SK-N-DZ (cell line): ENCODE measurements at regions not wholly inside any gene's neighbourhood (a gene's known extent, or its start where the extent isn't known, plus 50 kb on each side); places are given as distances from the start of the nearest gene placed in this dataset.
A peak's percentile ranks its signal among the peaks of the same experiment; 100 is the strongest.
"Not testable (repeated sequence)": the region's sequence is repeated elsewhere in the genome, so short reads cannot be mapped to it uniquely, and the experiment has no call there.

Source experiments
- DNase-seq: peaks from one replicate; pipeline ENCODE4 v3.0.0-alpha.2; 2015; ENCODE audit warnings: low spot score

DNA sequence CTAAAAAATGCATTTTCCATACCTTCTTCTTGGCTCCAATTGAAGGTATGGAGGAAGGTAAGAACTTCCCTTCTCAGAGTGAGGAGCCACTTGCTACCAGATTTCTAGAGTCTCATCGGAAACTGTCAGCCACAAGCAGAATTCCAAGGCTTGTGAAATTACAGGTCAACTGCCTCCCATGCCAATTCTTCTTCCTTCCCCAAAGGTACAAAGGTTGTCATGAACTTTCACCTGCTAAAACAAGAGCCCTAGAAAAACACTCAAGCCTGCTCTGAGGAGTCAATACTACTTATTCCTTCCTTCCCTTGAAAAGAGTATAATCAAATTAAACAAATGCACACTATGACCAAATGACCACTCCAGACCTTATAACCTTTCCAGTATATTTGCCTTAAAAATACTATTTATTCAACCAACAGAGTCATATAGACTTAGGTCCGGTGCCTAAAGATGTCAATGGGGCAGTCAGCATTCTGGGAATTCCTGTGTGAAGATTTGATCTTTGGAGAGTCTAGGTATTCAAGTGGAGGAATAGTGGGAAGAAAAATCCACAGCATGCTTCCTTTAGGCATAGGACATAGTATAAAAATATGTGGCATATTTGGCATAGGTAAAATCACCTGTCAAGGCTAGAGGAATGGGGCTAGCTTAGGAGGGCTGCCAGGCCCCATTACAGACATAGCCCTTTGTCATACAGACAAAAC, 539.3 kb downstream of the LIG4 start:
- no peak for DNase-seq

GRCh38 chr13:107669391-107669993, 545.8 kb downstream of the LIG4 start:
- no peak for DNase-seq

GRCh38 chr13:107665926-107666458, 549.3 kb downstream of the LIG4 start:
- no peak for DNase-seq

DNA sequence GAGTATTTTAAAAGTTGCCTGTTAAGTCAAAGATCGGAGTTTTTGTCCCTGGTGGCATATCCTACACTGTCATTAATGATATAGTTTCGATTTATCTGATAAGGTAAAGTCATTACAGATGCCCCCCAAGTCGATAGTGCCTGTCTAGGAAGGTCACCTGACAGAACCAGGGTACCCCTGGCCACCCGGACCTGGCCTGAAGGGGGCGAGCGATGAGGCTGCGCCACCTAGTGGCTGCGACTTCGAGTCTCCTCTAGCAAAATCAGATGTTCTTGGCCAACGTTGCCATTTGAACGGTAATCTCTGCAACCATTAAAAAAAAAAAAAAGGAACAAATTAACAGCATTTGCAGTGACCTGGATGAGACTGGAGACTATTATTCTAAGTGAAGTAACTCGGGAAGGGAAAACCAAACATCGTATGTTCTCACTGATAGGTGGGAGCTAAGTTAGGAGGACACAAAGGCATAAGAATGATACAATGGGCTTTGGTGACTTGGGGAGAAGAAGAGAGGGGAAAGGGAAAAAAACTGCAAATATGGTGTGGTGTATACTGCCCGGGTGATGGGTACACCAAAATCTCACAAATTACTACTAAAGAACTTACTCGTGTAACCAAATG, 565.1 kb downstream of the LIG4 start:
- DNase-seq = peak; percentile 20

DNA sequence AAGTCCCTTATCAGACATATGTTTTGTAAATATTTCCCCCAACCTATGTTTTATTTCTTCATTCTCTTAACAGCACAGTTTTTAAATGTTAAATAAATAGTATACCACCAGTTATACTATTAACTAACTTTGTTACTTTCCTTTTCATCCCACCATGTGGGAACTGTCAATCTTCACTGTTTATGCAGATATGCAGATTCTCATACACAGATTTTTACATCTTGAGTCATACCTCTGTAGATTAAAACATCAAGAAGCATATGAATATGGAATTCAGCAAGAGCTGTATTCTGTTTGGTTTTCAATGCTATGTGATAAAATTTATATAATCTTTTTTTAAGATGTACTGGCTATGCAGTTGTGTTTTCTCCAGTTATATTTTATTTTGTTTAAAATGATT, 566.3 kb downstream of the LIG4 start:
- no peak for DNase-seq

GRCh38 chr13:107644136-107644535, 571.2 kb downstream of the LIG4 start:
- no peak for DNase-seq

- DNase-seq = no peak
These were observed 571.7 kb downstream of the LIG4 start for GRCh38 chr13:107643615-107644014.

GRCh38 chr13:107642831-107643230, 572.5 kb downstream of the LIG4 start:
- no peak for DNase-seq

GRCh38 chr13:107641574-107641973, 573.8 kb downstream of the LIG4 start:
- DNase-seq = no peak

- DNase-seq = no peak
These were observed 589.7 kb downstream of the LIG4 start for GRCh38 chr13:107625648-107626047.

- DNase-seq = no peak
These were observed 597.8 kb downstream of the LIG4 start for GRCh38 chr13:107617527-107617926.

GRCh38 chr13:107612376-107612775, 603.0 kb downstream of the LIG4 start:
- no peak for DNase-seq

- no peak for DNase-seq
These were observed 606.6 kb downstream of the LIG4 start for GRCh38 chr13:107608736-107609135.

- no peak for DNase-seq
These were observed 614.4 kb downstream of the LIG4 start for GRCh38 chr13:107600971-107601370.

DNA sequence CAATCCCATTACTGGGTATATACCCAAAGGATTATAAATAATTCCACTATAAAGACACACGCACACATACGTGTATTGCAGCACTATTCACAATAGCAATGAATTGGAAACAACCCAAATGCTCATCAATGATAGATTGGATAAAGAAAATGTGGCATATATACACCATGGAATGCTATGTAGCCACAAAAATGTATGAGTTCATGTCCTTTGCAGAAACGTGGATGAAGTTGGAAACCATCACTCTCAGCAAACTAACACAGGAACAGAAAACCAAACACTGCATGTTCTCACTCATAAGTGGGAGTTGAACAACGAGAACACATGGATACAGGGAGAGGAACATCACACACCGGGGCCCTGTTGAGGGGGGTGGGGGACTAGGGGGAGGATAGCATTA, 619.0 kb downstream of the LIG4 start:
- DNase-seq = not testable (repeated sequence)

- no peak for DNase-seq
These were observed 624.8 kb downstream of the LIG4 start for GRCh38 chr13:107590556-107590955.

DNA sequence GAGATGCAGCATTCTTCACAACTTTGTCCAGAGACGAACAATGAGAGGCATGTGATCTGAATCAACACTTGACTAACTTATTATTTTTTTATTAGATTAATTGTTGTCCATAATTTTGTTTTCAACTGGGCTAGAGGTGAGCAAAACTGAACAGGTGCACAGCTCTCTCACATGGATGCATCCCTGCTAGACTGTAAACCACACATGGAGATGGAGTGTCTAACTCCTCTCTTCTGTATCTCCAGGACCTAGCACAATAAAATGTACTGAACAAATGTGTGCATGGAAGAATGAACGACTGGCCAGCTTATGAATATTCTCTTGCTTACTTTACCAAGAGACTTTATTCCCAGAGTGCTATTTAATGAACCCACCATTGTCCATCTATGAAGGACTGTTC, 627.7 kb downstream of the LIG4 start:
- no peak for DNase-seq

- DNase-seq = no peak
These were observed 629.1 kb downstream of the LIG4 start for GRCh38 chr13:107586216-107586615.

- DNase-seq = no peak
These were observed 629.7 kb downstream of the LIG4 start for GRCh38 chr13:107585469-107586180.

GRCh38 chr13:107582171-107582570, 633.2 kb downstream of the LIG4 start:
- DNase-seq = no peak

GRCh38 chr13:107580741-107581412, 634.5 kb downstream of the LIG4 start:
- no peak for DNase-seq

- no peak for DNase-seq
These were observed 638.9 kb downstream of the LIG4 start for GRCh38 chr13:107576430-107576829.
